ENCODE measurements at regions not wholly inside any gene's neighbourhood (a gene's known extent, or its start where the extent isn't known, plus 50 kb on each side); places are given as distances from the start of the nearest gene placed in this dataset.
"Not testable (repeated sequence)": the region's sequence is repeated elsewhere in the genome, so short reads cannot be mapped to it uniquely, and the experiment has no call there.

DNA sequence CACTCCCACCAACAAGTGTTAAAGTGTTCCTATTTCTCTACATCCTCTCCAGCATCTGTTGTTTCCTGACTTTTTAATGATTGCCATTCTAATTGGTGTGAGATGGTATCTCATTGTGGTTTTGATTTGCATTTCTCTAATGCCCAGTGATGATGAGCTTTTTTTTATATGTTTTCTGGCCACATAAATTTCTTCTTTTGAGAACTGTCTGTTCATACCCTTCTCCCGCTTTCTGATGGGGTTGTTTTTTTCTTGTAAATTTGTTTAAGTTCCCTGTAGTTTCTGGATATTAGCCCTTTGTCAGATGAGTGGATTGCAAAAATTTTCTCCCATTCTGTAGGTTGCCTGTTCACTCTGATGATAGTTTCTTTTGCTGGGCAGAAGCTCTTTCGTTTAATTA is 134.3 kb upstream of the RUNX1 start:
- TF ChIP-seq, protein P1, sequence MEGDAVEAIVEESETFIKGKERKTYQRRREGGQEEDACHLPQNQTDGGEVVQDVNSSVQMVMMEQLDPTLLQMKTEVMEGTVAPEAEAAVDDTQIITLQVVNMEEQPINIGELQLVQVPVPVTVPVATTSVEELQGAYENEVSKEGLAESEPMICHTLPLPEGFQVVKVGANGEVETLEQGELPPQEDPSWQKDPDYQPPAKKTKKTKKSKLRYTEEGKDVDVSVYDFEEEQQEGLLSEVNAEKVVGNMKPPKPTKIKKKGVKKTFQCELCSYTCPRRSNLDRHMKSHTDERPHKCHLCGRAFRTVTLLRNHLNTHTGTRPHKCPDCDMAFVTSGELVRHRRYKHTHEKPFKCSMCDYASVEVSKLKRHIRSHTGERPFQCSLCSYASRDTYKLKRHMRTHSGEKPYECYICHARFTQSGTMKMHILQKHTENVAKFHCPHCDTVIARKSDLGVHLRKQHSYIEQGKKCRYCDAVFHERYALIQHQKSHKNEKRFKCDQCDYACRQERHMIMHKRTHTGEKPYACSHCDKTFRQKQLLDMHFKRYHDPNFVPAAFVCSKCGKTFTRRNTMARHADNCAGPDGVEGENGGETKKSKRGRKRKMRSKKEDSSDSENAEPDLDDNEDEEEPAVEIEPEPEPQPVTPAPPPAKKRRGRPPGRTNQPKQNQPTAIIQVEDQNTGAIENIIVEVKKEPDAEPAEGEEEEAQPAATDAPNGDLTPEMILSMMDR (IDR thresholded peaks at IDR 0.05), result not testable (repeated sequence)
- not testable (repeated sequence) for TF ChIP-seq POLR2A (IDR thresholded peaks at IDR 0.05)
